GM19351 (cell line): ENCODE measurements at regions not wholly inside any gene's neighbourhood (a gene's known extent, or its start where the extent isn't known, plus 50 kb on each side); places are given as distances from the start of the nearest gene placed in this dataset.
"Not testable (repeated sequence)": the region's sequence is repeated elsewhere in the genome, so short reads cannot be mapped to it uniquely, and the experiment has no call there.

Experiments
- ATAC-seq: cut with Tn5 transposase; IDR thresholded peaks from one replicate; pipeline ENCODE4 v1.9.1; 2021; ENCODE audit warnings: mild to moderate bottlenecking, moderate library complexity; ENCODE audit not compliant: unreplicated experiment

DNA sequence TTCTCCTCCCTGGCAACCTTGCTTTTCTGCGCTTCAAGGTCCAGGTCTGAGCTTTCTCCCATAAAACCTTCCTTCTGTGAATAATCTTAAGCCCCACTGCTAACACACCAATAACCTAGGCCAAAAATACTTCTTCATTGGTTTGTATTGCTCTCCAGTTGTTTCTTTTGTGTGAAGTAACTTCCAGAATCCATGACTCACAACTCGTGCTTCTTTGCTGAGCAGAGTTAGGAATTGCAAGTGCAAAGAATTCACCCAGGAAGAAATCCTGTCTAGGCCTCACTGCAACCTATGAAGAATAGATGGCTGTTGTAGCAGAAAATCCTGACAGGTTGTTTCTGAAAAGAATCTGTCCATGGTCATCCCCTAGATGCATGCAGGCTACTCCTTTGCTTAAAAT is 295.7 kb downstream of the MED10 start:
- ATAC-seq = no peak

DNA sequence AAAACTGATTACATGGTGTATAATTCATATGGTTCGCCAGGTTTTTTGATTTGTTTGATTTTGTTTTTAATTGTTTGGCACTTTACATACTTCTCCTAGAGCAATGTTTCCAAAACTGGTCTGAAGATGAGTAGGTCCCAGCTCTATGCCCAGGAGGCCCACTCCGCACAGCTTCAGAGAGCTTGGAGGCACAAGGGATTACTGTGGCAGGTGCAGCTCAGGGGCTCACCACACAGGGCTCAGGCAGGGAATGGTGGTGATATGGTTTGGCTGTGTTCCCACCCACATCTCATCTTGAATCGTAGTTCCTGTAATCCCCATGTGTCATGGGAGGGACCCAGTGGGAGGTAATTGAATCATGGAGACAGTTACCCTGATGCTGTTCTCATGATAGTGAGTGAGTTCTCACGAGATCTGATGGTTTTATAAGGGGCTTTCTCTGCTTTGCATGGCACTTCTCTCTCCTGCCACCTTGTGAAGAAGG is 296.6 kb downstream of the MED10 start:
- ATAC-seq = no peak

DNA sequence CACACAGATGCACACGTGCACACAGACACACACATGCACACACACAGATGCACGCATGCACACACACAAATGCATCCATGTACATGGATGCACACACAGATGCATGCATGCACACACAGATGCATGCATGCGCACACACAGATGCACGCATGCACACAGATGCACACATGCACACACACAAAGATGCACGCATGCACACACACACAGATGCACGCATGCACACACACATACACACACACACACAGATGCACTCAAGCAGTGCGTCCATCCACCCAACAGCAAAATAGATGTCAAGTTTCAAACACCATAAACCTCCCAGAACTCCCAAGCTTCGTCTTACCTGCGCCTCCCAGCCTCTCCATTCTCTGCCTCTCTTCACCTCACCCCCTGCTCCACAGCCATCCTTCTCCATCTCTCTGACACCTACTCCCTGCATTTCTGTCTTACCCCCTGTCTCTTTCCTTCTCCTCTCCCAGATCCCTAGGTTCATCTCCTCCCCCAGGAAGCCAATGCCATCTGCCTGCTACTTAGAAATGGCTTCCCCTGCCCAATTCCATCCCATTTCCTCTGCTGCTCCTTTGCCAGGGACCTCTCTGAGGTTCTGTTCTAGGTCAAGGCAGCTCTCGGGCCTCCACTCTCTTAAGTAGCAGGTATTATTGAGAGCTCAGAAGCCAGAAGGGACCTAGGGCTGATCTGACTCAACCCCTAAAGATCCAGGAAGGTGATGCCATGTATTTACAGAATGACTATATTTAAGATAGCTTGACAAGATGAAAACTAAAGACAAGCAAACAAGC is 297.2 kb downstream of the MED10 start:
- no peak for ATAC-seq

DNA sequence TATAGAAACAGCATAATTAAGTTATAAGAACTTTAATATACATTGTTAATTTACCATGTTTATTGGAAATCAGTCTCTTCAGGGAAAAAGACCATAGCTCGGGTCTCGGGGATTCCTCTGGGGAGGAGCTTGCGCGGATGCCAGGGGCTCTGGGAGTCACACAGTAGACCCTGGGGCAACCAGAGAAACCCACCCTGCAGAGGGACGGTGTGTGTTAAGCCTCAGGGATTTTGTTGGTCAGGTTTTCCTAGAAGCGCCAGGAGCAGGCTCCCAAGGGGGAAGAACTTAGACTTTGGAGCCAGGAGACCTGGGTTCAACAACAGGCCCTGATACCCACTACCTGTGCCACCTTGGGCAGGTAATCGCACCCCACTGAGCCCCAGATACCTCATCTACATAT is 297.9 kb downstream of the MED10 start:
- ATAC-seq = no peak

- no peak for ATAC-seq
Observed at GRCh38 chr5:6078881-6079280, 299.5 kb downstream of the MED10 start.

DNA sequence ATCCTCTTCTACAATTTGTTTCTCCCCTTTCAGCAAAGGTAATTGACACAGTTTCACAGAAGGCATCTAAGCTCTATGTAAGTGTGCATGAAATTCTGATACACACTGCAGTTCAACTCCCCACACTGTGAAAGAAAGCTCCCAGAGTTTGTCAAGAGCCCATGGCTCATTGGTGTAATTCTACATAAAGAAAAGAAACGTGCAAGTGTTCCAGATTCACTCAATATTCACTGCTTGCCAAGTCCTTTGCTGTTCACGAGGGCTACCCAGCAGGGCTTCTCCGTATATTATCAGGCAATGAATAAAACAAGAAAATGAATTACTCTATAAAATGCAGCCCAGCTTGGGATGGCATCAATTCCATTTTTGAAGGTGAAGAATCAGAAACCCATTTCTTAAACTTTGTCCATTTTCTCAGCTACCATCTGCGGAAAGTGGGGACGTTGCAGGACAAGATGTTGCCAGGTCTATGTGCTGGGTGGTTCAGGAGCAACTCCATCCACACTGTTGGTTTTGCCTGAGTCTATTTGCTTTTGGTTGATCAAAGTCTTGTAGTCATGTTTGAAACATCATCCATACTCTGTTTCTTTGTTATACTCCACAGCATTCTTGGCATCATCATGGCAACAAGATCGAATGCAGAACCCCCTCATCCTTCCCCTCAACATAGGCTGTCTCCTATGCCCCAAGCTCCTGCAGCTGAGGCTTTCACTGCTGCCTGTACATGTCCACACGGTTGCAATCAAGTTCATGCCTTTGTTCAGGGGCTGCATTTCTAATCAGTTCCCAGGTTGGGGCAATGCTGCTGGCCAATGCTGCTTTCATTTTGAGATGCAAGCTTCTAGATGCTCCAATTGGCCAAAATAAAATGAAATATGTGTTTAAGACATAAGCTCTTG is 301.8 kb downstream of the MED10 start:
- ATAC-seq = no peak

DNA sequence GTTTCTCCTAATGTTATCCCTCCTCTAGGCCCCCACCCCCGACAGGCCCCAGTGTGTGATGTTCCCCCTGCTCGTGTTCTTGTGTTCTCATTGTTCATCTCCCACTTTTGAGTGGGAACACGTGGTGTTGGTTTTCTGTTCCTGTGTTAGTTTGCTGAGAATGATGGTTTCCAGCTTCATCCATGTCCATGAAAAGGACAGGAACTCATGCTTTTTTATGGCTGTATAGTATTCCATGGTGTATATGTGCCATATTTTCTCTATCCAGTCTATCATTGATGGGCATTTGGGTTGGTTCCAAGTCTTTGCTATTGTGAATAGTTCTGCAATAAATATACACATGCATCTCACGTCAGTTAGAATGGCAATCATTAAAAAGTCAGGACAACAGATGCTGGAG is 305.9 kb downstream of the MED10 start:
- not testable (repeated sequence) for ATAC-seq

- ATAC-seq = no peak
Observed at GRCh38 chr5:6069496-6070185, 308.7 kb downstream of the MED10 start.

GRCh38 chr5:6066016-6066415 is 312.3 kb downstream of the MED10 start:
- no peak for ATAC-seq

DNA sequence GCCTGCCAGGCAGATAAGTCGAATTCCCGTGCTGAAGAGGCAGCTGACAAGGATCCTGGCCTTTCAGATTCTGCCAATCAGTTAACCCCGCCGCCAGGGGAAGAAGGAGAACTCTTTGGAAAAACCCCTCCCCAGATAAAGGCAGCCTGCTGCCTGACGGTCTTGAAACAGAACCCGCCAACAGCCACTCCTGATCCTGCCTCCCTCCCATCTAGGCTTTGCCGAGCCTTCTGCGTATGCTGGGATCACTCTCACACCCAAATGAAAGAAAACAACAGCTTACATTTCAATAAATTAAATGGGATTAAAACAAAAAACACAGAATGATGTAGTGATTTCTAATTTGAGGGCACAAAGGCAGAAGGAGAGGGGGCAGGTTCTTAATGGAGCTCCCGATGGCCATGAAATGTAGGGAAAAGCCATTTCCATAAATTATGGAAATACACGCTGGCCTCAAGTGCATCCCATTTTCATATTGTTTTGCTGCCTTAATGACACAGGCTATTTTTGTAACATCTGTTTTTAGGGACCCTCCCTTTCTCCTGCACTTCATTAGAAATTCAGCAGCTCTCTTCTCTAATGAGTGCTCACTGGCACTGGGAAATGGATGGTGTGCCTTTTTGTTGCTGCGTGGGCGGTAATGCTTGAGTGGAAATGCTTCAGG is 319.1 kb downstream of the MED10 start:
- ATAC-seq = no peak

GRCh38 chr5:6058055-6058715 is 320.2 kb downstream of the MED10 start:
- no peak for ATAC-seq

DNA sequence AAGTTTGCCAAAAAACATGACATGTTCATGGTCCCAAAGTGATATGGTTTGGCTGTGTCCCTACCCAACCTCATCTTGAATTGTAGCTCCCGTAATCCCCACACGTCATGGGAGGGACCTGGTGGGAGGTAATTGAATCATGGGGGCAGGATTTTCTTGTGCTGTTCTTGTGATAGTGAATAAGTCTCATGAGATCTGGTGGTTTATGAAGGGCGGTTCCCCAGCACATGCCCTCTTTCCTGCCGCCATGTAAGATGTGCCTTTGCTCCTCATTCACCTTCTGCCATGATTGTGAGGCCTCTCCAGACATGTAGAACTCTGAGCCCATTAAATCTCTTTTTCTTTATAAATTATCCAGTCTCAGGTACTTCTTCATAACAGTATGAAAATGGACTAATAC is 322.1 kb downstream of the MED10 start:
- no peak for ATAC-seq

- no peak for ATAC-seq
Observed at GRCh38 chr5:6049662-6050061, 328.7 kb downstream of the MED10 start.

DNA sequence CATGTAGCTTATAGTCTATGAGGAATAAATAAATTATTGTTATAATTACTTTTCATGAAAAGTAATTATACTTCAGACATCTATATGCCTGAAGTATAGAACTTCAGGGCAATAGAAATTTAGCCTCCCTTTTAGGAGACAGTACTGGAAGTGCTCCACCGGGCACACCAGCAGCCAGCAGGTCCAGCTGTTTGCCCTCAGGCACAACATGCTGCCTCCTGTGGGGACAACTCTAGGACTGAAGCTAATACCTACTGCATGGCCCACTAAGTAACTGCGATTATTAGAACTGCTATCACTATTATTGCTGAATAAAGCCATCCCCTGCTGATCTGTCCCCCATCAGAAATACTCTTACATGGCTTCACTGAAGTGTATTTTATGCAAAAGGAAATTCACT is 329.6 kb downstream of the MED10 start:
- ATAC-seq = no peak

DNA sequence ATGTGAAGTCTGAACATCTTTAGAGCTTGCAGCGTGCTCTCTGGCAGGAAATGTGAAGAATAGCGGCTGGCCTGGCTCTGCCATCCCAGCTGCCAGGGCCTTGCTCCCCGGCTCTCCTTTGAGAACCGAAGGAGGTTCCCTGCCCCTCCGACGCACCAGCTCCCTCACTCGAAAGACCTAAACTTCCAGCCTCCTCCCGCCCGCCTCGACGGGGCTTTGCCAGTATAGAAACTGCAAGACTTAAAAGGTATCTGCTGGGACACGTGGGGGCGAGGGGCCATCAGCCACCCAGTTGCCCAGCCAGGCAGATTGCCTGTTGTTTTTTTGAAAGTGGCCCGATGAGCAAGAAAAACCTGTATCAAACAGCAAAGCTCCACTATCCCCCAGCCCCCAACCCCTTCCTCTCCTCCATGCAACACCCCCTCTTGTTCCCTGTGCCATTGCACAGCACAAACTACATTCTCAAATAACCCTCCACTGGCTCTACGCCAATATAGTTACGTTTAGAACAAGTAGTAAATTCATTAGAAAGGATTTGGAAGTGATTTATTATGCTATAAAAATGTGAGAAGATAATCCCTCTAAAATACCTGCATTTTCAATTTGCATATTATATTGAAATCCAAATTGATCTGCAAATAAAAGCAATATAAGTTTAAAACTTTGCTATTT is 331.9 kb downstream of the MED10 start:
- ATAC-seq = no peak

- ATAC-seq = no peak
Observed at GRCh38 chr5:6043491-6044310, 334.6 kb downstream of the MED10 start.

DNA sequence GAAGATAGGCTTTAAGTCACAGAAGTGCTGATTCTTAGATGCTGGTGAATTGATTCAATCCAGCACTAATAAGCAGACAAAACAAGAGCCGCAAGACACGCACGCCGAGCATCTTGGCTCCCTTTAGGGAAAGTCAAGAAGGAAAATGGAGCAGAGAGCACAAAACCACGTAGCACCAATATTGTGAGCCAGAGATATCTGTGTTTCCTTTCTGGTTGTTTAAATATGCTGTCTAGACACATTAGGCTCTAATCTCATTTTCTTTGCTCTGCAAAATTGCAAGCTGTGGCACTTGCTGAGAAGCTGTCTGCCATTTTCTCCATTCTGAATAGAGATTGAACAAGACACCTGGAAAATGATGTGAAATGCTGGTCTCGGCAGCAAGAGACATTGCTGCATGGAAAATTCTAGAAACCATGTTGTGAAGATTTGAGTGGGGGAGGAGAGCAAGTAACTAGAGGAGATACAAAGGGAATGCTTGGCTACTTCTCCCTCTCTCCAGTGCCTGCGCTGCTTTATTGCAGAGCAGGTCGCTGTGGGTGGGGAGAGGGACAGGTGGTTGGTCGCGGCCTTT is 336.3 kb downstream of the MED10 start:
- ATAC-seq = no peak

- no peak for ATAC-seq
Observed at GRCh38 chr5:6039111-6039510, 339.2 kb downstream of the MED10 start.

DNA sequence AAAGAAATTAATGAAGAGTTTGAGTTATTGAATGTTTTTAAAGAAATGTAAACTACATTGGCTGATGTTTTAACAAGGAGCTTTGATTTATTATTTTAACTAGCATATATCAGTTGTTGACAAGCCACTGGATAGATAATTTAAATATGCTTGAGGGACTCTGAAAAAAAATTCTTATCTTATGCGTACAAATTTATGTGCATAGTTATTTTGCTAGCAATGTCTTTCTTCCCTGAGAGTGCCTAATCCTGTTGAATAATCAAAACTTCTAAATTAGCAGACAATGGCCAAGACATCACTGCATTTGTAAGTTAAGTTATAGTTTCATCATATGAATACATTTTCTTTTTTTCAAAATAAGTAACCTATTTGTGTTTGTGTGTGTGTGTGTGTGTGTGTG is 342.3 kb downstream of the MED10 start:
- no peak for ATAC-seq
